ENCODE measurements at regions not wholly inside any gene's neighbourhood (a gene's known extent, or its start where the extent isn't known, plus 50 kb on each side); places are given as distances from the start of the nearest gene placed in this dataset.

DNA sequence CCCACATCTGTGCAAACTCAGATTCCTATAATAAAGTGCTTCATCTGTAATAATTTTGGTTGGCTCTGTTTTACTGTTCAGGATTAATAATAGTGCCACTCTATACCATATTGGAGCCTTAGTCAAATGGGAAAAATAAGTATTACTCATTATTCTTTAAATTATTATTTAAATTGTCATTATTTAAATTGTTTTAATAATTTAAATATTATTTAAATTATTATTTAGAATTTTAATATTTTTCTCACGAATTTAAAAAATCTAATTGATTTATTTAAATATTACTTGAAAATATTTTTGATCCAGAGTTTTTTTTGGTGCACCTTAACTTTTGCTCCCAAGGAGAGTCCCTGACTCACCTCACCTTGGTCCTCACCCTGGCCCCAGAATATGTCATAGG, 245.7 kb upstream of the MDGA2 start:
- no peak for TF ChIP-seq HDGF (IDR thresholded peaks at IDR 0.05; ENCODE audit: borderline replicate concordance)
- no peak for TF ChIP-seq ELF4 (IDR thresholded peaks at IDR 0.05)
- TF ChIP-seq, protein P1, sequence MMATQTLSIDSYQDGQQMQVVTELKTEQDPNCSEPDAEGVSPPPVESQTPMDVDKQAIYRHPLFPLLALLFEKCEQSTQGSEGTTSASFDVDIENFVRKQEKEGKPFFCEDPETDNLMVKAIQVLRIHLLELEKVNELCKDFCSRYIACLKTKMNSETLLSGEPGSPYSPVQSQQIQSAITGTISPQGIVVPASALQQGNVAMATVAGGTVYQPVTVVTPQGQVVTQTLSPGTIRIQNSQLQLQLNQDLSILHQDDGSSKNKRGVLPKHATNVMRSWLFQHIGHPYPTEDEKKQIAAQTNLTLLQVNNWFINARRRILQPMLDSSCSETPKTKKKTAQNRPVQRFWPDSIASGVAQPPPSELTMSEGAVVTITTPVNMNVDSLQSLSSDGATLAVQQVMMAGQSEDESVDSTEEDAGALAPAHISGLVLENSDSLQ (IDR thresholded peaks at IDR 0.05): no peak
- TF ChIP-seq NFRKB (IDR thresholded peaks at IDR 0.05): no peak
- TF ChIP-seq L3MBTL2 (conservative IDR thresholded peaks at IDR 0.05): no peak
- no peak for TF ChIP-seq SP1 (IDR thresholded peaks at IDR 0.05)
- no peak for TF ChIP-seq ZNF384 (IDR thresholded peaks at IDR 0.05)
- TF ChIP-seq BHLHE40 (IDR thresholded peaks at IDR 0.05; ENCODE audit: borderline replicate concordance): no peak
- TF ChIP-seq FOXM1 (IDR thresholded peaks at IDR 0.05; ENCODE audit: borderline replicate concordance): no peak
- TF ChIP-seq LEF1 (IDR thresholded peaks at IDR 0.05; ENCODE audit: borderline replicate concordance): no peak
- TF ChIP-seq FOXK2 (IDR thresholded peaks at IDR 0.05): no peak
- no peak for TF ChIP-seq SUZ12 (IDR thresholded peaks at IDR 0.05)
- TF ChIP-seq ARNT (IDR thresholded peaks at IDR 0.05): no peak

All from HEK293T (cell line).